Esophagus muscularis mucosa (tissue), 4 donors: ENCODE measurements at regions not wholly inside any gene's neighbourhood (a gene's known extent, or its start where the extent isn't known, plus 50 kb on each side); places are given as distances from the start of the nearest gene placed in this dataset.
"Not testable (repeated sequence)": the region's sequence is repeated elsewhere in the genome, so short reads cannot be mapped to it uniquely, and the experiment has no call there.

Experiments
- EP300 ChIP-seq: sonication (generic); formaldehyde crosslinking; IDR thresholded peaks from one replicate; pipeline ENCODE4 v1.6.1; 2017; ENCODE audit warnings: antibody characterized with exemption
- POLR2A ChIP-seq: fragments of 450-650 bp; IDR thresholded peaks from one replicate; pipeline ENCODE4 v1.6.1; 2017; ENCODE audit warnings: antibody characterized with exemption, moderate library complexity, mild to moderate bottlenecking, low read depth
- POLR2AphosphoS5 ChIP-seq, 2 donors: sonication (generic); formaldehyde crosslinking; IDR thresholded peaks; one replicate each; pipeline ENCODE4 v1.6.1; 2017; ENCODE audit warnings: antibody characterized with exemption in 2 of 2
- TF ChIP-seq, protein P1 (sequence below), 3 experiments: fragments of 200-600 bp in 2 of 3; fragments of 450-650 bp in 1 of 3; sonication (generic) in 2 of 3; IDR thresholded peaks; one replicate each; pipeline ENCODE4 v1.5.1; 2017 to 2019; ENCODE audit warnings: antibody characterized with exemption in 3 of 3, mild to moderate bottlenecking in 2 of 3, moderate library complexity in 1 of 3

DNA sequence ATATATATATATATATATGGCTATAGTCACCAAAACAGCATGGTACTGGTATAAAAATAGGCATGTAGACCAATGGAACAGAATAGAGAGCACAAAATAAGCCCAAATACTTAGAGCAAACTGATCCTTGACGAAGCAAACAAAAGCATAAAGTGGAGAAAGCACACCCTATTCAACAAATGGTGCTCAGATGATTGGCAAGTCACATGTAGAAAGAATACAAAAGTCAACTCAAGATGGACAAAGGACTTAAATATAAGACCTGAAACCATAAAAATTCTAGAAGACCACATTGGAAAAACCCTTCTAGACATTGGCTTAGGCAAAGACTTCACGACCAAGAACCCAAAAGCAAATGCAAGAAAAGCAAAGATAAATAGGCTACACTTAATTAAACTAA, 167.2 kb downstream of the NAA11 start:
- TF ChIP-seq, protein P1, sequence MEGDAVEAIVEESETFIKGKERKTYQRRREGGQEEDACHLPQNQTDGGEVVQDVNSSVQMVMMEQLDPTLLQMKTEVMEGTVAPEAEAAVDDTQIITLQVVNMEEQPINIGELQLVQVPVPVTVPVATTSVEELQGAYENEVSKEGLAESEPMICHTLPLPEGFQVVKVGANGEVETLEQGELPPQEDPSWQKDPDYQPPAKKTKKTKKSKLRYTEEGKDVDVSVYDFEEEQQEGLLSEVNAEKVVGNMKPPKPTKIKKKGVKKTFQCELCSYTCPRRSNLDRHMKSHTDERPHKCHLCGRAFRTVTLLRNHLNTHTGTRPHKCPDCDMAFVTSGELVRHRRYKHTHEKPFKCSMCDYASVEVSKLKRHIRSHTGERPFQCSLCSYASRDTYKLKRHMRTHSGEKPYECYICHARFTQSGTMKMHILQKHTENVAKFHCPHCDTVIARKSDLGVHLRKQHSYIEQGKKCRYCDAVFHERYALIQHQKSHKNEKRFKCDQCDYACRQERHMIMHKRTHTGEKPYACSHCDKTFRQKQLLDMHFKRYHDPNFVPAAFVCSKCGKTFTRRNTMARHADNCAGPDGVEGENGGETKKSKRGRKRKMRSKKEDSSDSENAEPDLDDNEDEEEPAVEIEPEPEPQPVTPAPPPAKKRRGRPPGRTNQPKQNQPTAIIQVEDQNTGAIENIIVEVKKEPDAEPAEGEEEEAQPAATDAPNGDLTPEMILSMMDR (IDR thresholded peaks at IDR 0.05) = not testable (repeated sequence)
- TF ChIP-seq POLR2A; POLR2AphosphoS5 (IDR thresholded peaks at IDR 0.05); EP300: not testable (repeated sequence)
